ENCODE measurements at regions not wholly inside any gene's neighbourhood (a gene's known extent, or its start where the extent isn't known, plus 50 kb on each side); places are given as distances from the start of the nearest gene placed in this dataset.

DNA sequence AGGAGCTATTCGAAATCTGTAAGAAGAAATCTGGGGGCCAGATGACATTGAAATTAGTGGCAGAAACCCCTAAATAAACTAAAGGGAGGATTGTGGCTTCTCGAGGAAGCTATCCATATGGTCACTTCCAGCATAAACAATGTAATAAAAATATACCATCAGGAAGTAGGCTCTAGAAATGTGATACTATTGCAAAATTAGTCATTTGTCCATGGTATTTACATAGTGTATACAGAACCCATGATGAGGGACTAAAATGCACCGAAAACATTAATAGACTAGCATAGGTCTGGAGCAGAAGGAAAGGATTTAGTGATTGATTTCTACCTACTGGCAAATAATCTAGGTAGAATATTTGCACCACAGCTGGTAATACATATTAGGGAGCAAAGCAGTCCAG, 1344.0 kb downstream of the FSTL5 start:
- no peak for TF ChIP-seq SIN3A (IDR thresholded peaks at IDR 0.05; ENCODE audit: borderline replicate concordance, low read depth, low read length)
- no peak for TF ChIP-seq NKX3-1 (CRISPR knock-in tag; IDR thresholded peaks at IDR 0.05)
- no peak for TF ChIP-seq KDM4B (CRISPR knock-in tag; IDR thresholded peaks at IDR 0.05)
- no peak for TF ChIP-seq TEAD2 (CRISPR knock-in tag; IDR thresholded peaks at IDR 0.05)
- TF ChIP-seq, protein P1, sequence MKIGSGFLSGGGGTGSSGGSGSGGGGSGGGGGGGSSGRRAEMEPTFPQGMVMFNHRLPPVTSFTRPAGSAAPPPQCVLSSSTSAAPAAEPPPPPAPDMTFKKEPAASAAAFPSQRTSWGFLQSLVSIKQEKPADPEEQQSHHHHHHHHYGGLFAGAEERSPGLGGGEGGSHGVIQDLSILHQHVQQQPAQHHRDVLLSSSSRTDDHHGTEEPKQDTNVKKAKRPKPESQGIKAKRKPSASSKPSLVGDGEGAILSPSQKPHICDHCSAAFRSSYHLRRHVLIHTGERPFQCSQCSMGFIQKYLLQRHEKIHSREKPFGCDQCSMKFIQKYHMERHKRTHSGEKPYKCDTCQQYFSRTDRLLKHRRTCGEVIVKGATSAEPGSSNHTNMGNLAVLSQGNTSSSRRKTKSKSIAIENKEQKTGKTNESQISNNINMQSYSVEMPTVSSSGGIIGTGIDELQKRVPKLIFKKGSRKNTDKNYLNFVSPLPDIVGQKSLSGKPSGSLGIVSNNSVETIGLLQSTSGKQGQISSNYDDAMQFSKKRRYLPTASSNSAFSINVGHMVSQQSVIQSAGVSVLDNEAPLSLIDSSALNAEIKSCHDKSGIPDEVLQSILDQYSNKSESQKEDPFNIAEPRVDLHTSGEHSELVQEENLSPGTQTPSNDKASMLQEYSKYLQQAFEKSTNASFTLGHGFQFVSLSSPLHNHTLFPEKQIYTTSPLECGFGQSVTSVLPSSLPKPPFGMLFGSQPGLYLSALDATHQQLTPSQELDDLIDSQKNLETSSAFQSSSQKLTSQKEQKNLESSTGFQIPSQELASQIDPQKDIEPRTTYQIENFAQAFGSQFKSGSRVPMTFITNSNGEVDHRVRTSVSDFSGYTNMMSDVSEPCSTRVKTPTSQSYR (CRISPR knock-in tag; IDR thresholded peaks at IDR 0.05; ENCODE audit: borderline replicate concordance) = no peak
- TF ChIP-seq EZH2 (conservative IDR thresholded peaks at IDR 0.05; ENCODE audit: low read depth, low read length) = no peak
- TF ChIP-seq, protein P2, sequence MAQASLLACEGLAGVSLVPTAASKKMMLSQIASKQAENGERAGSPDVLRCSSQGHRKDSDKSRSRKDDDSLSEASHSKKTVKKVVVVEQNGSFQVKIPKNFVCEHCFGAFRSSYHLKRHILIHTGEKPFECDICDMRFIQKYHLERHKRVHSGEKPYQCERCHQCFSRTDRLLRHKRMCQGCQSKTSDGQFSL (CRISPR knock-in tag; IDR thresholded peaks at IDR 0.05) = no peak
- no peak for TF ChIP-seq ADNP (CRISPR knock-in tag; IDR thresholded peaks at IDR 0.05)
